Astrocyte (in vitro differentiated cells and primary cell): ENCODE measurements at regions not wholly inside any gene's neighbourhood (a gene's known extent, or its start where the extent isn't known, plus 50 kb on each side); places are given as distances from the start of the nearest gene placed in this dataset.

Experiments used
- CTCF ChIP-seq: IDR thresholded peaks from 2 replicates; pipeline ENCODE4 v1.5.1; 2011; ENCODE audit warnings: low read depth, mild to moderate bottlenecking, inconsistent platforms, low read length, moderate library complexity; ENCODE audit not compliant: insufficient read depth
- EZH2 ChIP-seq: IDR thresholded peaks from 2 replicates; pipeline ENCODE4 v1.6.1; 2012; ENCODE audit warnings: mild to moderate bottlenecking, low read length, inconsistent platforms; ENCODE audit not compliant: insufficient read depth

DNA sequence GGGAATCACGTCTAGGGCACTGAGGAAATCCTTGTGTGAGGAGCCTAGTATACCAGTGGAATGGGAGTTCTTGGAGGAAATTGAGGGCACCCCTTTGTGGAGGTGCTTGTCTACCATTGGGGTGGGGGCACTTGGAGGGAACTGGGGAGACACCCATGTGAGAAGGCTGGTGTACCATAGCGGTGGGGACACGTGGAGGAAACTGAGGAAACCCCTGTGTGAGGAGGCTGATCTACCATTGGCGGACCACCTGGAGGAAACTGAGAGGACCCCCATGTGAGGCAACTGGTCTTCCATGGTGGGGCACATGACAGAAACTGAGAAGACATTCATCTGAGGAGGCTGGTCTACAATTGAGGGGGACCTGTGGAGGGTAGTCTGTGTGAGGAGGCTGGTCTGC lies 164.5 kb downstream of the FBLN2 start:
- no peak for TF ChIP-seq CTCF
- no peak for TF ChIP-seq EZH2
